ENCODE measurements at regions not wholly inside any gene's neighbourhood (a gene's known extent, or its start where the extent isn't known, plus 50 kb on each side); places are given as distances from the start of the nearest gene placed in this dataset.
A peak's percentile ranks its signal among the peaks of the same experiment; 100 is the strongest.
"Not testable (repeated sequence)": the region's sequence is repeated elsewhere in the genome, so short reads cannot be mapped to it uniquely, and the experiment has no call there.

DNA sequence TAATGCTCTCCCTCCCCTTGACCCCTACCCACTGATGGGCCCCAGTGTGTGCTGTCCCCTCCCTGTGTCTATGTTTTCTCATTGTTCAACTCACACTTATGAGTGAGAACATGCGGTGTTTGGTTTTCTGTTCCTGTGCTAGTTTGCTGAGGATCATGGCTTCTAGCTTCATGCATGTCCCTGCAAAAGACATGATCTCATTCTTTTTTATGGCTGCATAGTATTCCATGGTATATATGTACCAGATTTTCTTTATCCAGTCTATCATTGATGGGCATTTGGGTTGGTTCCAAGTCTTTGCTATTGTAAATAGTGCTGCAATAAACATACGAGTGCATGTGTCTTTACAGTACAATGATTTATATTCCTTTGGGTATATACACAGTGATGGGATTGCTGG lies 67.9 kb upstream of the ST8SIA6 start:
- not testable (repeated sequence) for DNase-seq (ENCODE audit: low read depth in 6 of 9, low spot score in 9 of 9); H3K9me3 ChIP-seq (ENCODE audit: control insufficient read depth in 2 of 2, insufficient read depth in 1 of 2, low read length in 1 of 2); H3K4me1 ChIP-seq (ENCODE audit: control insufficient read depth in 2 of 2, insufficient read depth in 2 of 2, low read length in 2 of 2); H3K27ac ChIP-seq (ENCODE audit: low read depth in 1 of 2, low read length in 1 of 2); H3K27me3 ChIP-seq (ENCODE audit: control insufficient read depth in 2 of 2, insufficient read depth in 1 of 2, low read length in 1 of 2); H3K4me3 ChIP-seq (ENCODE audit: low read length in 2 of 2); H3K36me3 ChIP-seq (ENCODE audit: control insufficient read depth in 2 of 2, insufficient read depth in 2 of 2, low read length in 1 of 2)
- 96% methylated on average over 2 of the region's 2 CpGs for WGBS

DNA sequence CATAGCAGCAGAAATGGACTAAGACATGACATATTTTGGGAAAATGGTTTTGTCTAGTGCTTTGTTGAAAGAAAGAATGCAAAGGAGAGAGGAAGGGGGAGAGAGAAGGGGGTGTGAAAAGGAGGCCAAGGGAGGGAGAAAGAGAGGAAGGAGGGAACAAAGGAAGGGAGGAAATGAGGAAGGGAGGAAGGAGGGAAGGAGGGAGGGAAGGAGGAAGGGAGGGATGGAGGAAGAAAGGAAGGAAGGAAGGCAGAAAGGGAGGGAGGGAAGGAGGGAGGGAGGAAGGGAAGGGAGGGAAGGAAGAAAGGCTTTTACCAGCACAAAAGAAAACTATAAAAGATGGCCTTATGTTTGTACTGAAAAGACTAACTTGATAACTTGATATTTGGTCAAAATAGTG lies 65.1 kb upstream of the ST8SIA6 start:
- no peaks in the 10 kb centered on the region for H3K36me3 ChIP-seq (ENCODE audit: control insufficient read depth in 2 of 2, insufficient read depth in 2 of 2, low read length in 1 of 2)
- no peaks in the 10 kb centered on the region for H3K9me3 ChIP-seq (ENCODE audit: control insufficient read depth in 2 of 2, insufficient read depth in 1 of 2, low read length in 1 of 2)
- H3K4me1 ChIP-seq (ENCODE audit: control insufficient read depth in 2 of 2, insufficient read depth in 2 of 2, low read length in 2 of 2), result no peaks in the 10 kb centered on the region
- H3K27me3 ChIP-seq (ENCODE audit: control insufficient read depth in 2 of 2, insufficient read depth in 1 of 2, low read length in 1 of 2), result no peaks in the 10 kb centered on the region
- no peak overlapping the region for H3K4me3 ChIP-seq (ENCODE audit: low read length in 2 of 2)
- DNase-seq (ENCODE audit: low read depth in 6 of 9, low spot score in 9 of 9), result no peak
- no peak overlapping the region for H3K27ac ChIP-seq (ENCODE audit: low read depth in 1 of 2, low read length in 1 of 2)

DNA sequence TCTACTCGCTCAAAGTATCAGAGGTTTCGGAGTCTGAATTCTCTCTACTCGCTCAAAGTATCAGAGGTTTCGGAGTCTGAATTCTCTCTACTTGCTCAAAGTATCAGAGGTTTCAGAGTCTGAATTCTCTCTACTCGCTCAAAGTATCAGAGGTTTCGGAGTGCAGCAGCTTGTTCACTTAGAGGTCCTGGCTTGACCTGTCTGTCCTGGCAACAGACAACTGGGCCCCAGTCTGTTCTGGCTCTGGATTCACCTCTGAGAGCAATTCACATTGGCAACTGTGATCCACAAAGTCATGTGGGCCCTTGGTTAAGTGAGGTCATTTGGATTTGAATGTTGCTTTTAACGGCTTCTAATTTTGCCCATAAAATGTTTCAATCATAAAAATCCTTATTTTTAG lies 63.9 kb upstream of the ST8SIA6 start:
- DNase-seq (ENCODE audit: low read depth in 6 of 9, low spot score in 9 of 9), result no peak
- no peaks in the 10 kb centered on the region for H3K36me3 ChIP-seq (ENCODE audit: control insufficient read depth in 2 of 2, insufficient read depth in 2 of 2, low read length in 1 of 2)
- no peaks in the 10 kb centered on the region for H3K4me1 ChIP-seq (ENCODE audit: control insufficient read depth in 2 of 2, insufficient read depth in 2 of 2, low read length in 2 of 2)
- H3K27ac ChIP-seq (ENCODE audit: low read depth in 1 of 2, low read length in 1 of 2), result no peak overlapping the region
- no peaks in the 10 kb centered on the region for H3K27me3 ChIP-seq (ENCODE audit: control insufficient read depth in 2 of 2, insufficient read depth in 1 of 2, low read length in 1 of 2)
- H3K4me3 ChIP-seq (ENCODE audit: low read length in 2 of 2), result no peak overlapping the region
- 98% methylated on average over 7 of the region's 7 CpGs for WGBS
- no peaks in the 10 kb centered on the region for H3K9me3 ChIP-seq (ENCODE audit: control insufficient read depth in 2 of 2, insufficient read depth in 1 of 2, low read length in 1 of 2)

DNA sequence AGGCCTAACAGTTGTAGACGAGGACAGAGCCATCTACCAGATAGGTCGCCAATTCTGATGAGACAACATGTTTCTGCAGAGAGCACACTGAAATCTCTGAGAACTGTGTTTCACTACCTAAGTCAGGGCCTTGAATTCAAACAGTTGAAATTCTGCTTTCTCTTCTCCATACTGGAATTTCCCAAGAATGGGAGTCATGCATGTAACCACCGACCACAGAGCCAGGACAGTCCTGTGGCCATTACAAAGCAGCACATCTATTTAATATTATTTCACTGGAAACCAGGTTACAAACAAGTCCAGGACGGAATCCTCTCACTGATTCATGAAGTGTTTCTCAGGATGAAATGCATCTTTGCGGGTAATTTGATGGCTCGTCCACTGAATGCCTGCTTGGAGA lies 62.0 kb upstream of the ST8SIA6 start:
- H3K27ac ChIP-seq (ENCODE audit: low read depth in 1 of 2, low read length in 1 of 2), result no peak overlapping the region
- no peaks in the 10 kb centered on the region for H3K36me3 ChIP-seq (ENCODE audit: control insufficient read depth in 2 of 2, insufficient read depth in 2 of 2, low read length in 1 of 2)
- 88% methylated on average over 6 of the region's 6 CpGs for WGBS
- no peak for DNase-seq (ENCODE audit: low read depth in 6 of 9, low spot score in 9 of 9)
- H3K4me3 ChIP-seq (ENCODE audit: low read length in 2 of 2), result no peak overlapping the region
- H3K27me3 ChIP-seq (ENCODE audit: control insufficient read depth in 2 of 2, insufficient read depth in 1 of 2, low read length in 1 of 2), result no peaks in the 10 kb centered on the region
- H3K9me3 ChIP-seq (ENCODE audit: control insufficient read depth in 2 of 2, insufficient read depth in 1 of 2, low read length in 1 of 2), result no peaks in the 10 kb centered on the region
- no peaks in the 10 kb centered on the region for H3K4me1 ChIP-seq (ENCODE audit: control insufficient read depth in 2 of 2, insufficient read depth in 2 of 2, low read length in 2 of 2)

DNA sequence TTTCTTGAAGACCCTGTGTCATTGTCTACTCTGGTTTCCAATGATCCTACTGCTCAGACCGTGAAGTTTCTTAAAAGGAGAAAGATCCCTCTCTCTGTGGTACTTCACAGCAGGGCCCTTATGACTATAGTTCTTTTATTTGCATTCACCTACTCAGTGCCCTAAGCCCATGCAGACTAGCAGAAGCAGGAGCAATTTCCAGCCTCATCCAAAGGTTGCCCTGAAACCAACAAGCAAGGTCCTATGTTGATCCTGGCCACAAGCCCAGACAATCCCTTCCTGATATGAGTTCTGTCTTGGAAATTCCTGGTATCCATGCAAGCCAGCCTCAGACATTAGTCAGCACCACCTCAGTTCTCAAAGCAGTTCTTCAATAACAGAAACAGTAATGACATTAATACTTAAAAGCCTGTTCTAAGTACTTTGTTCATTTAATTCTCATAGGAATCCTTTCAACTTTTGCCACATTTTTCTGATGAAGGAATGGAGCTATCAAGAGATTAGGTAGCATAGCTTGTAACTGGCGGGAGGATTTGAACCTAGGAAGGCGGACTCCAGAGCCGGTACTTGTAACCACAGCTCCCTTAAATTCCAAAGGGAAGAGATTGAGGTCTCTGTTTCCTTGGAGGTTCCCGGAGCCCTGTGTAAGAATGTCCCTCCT lies 58.1 kb upstream of the ST8SIA6 start:
- no peaks in the 10 kb centered on the region for H3K9me3 ChIP-seq (ENCODE audit: control insufficient read depth in 2 of 2, insufficient read depth in 1 of 2, low read length in 1 of 2)
- no peaks in the 10 kb centered on the region for H3K4me1 ChIP-seq (ENCODE audit: control insufficient read depth in 2 of 2, insufficient read depth in 2 of 2, low read length in 2 of 2)
- no peak overlapping the region for H3K27ac ChIP-seq (ENCODE audit: low read depth in 1 of 2, low read length in 1 of 2)
- 93% methylated on average over 5 of the region's 5 CpGs for WGBS
- H3K36me3 ChIP-seq (ENCODE audit: control insufficient read depth in 2 of 2, insufficient read depth in 2 of 2, low read length in 1 of 2), result no peaks in the 10 kb centered on the region
- H3K4me3 ChIP-seq (ENCODE audit: low read length in 2 of 2), result no peak overlapping the region
- no peaks in the 10 kb centered on the region for H3K27me3 ChIP-seq (ENCODE audit: control insufficient read depth in 2 of 2, insufficient read depth in 1 of 2, low read length in 1 of 2)
- no peak for DNase-seq (ENCODE audit: low read depth in 6 of 9, low spot score in 9 of 9)

DNA sequence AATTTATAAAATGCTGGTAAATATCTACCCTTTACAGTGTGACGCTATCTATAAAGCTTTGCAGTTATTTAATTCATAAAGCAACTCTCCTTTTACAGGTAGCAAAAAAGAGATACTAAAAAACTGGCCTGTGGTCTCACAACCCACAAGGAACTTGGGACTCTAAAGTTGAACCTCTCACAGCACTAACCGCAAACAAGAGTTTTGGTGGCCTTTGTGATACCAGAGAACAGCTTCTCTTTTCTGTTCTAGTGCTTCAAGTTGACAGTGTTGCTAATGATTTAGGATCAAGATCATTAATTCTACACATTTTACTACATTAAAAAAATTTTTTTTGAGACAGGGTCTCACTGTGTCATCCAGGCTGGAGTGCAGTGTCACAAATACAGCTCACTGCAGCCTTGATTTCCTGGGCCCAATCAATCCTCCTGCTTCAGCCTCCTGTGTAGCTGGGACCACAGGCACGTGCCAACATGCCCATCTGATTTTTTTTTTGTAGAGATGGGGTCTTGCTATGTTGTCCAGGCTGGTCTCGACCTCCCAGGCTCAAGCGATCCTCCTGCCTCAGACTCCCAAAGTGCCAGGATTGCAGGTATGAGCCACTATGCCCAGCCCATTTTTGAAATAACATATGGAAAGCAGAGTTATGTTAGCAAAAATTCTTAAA lies 56.0 kb upstream of the ST8SIA6 start:
- Histone ChIP-seq H3K4me1 (ENCODE audit: control insufficient read depth in 2 of 2, insufficient read depth in 2 of 2, low read length in 2 of 2) (no peaks in the 10 kb centered on the region), H3K4me3 (ENCODE audit: low read length in 2 of 2) (no peak overlapping the region), H3K9me3 (ENCODE audit: control insufficient read depth in 2 of 2, insufficient read depth in 1 of 2, low read length in 1 of 2) (no peaks in the 10 kb centered on the region), H3K36me3 (ENCODE audit: control insufficient read depth in 2 of 2, insufficient read depth in 2 of 2, low read length in 1 of 2) (no peaks in the 10 kb centered on the region), H3K27ac (ENCODE audit: low read depth in 1 of 2, low read length in 1 of 2) (no peak overlapping the region), H3K27me3 (ENCODE audit: control insufficient read depth in 2 of 2, insufficient read depth in 1 of 2, low read length in 1 of 2) (no peaks in the 10 kb centered on the region)
- WGBS, result 53% methylated on average over 5 of the region's 5 CpGs
- DNase-seq (ENCODE audit: low read depth in 6 of 9, low spot score in 9 of 9), result peak in 1 of 9 donors; percentile 10

DNA sequence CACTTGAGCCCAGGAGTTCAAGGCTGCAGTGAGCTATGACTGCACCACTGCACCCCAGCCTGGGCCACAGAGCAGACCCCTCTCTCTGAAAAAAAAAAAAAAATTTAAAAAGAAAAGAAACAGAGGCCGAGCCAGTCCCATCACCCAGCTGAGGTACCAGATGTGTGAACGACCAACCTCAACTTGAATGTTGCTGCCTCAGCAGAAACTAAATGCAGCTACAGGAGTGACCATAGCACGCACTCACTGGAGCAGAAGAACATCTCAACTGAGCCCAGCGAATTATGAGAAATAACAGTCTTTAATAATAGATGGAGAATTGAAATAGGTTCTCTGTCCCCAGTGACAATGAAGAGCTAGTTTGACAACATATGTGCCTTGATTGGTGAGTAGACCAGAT lies 53.1 kb upstream of the ST8SIA6 start:
- no peak overlapping the region for H3K4me3 ChIP-seq (ENCODE audit: low read length in 2 of 2)
- H3K9me3 ChIP-seq (ENCODE audit: control insufficient read depth in 2 of 2, insufficient read depth in 1 of 2, low read length in 1 of 2), result no peaks in the 10 kb centered on the region
- WGBS, result over 99% methylated on average over 4 of the region's 4 CpGs
- DNase-seq (ENCODE audit: low read depth in 6 of 9, low spot score in 9 of 9), result no peak
- no peak overlapping the region for H3K27ac ChIP-seq (ENCODE audit: low read depth in 1 of 2, low read length in 1 of 2)
- no peaks in the 10 kb centered on the region for H3K36me3 ChIP-seq (ENCODE audit: control insufficient read depth in 2 of 2, insufficient read depth in 2 of 2, low read length in 1 of 2)
- no peaks in the 10 kb centered on the region for H3K4me1 ChIP-seq (ENCODE audit: control insufficient read depth in 2 of 2, insufficient read depth in 2 of 2, low read length in 2 of 2)
- H3K27me3 ChIP-seq (ENCODE audit: control insufficient read depth in 2 of 2, insufficient read depth in 1 of 2, low read length in 1 of 2), result no peaks in the 10 kb centered on the region

DNA sequence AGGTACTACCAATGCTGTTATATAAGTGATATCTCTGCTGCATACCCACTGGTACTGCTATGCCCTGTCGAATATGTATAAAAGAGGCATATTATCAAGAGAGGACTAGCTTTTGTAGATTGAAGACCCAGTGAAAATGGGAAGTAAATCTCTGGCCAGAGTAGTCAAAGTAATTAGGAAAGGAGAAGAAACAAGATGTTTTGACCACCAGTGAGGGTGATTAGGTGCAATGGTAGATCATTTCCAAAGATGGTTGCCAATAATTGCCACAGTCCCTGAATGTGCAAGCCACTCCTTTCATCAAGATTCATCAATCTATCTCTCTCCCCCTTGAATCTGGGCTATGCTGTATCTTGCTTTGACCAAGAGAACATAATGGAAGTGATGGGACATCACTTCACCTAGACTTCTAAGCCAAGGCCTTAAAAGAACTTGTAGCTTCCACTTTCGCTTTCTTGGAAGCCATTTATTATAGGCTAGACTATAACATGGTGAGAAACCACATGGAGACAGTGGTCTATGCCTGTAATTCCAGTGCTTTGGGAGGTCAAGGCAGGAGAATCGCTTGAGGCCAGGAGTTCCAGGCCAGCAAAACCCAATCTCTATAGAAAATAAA lies 52.6 kb upstream of the ST8SIA6 start:
- Histone ChIP-seq H3K27me3 (ENCODE audit: control insufficient read depth in 2 of 2, insufficient read depth in 1 of 2, low read length in 1 of 2) (no peaks in the 10 kb centered on the region), H3K36me3 (ENCODE audit: control insufficient read depth in 2 of 2, insufficient read depth in 2 of 2, low read length in 1 of 2) (no peaks in the 10 kb centered on the region), H3K27ac (ENCODE audit: low read depth in 1 of 2, low read length in 1 of 2) (no peak overlapping the region), H3K9me3 (ENCODE audit: control insufficient read depth in 2 of 2, insufficient read depth in 1 of 2, low read length in 1 of 2) (no peaks in the 10 kb centered on the region), H3K4me1 (ENCODE audit: control insufficient read depth in 2 of 2, insufficient read depth in 2 of 2, low read length in 2 of 2) (no peaks in the 10 kb centered on the region), H3K4me3 (ENCODE audit: low read length in 2 of 2) (no peak overlapping the region)
- no peak for DNase-seq (ENCODE audit: low read depth in 6 of 9, low spot score in 9 of 9)
- WGBS, result 97% methylated on average over 3 of the region's 3 CpGs

DNA sequence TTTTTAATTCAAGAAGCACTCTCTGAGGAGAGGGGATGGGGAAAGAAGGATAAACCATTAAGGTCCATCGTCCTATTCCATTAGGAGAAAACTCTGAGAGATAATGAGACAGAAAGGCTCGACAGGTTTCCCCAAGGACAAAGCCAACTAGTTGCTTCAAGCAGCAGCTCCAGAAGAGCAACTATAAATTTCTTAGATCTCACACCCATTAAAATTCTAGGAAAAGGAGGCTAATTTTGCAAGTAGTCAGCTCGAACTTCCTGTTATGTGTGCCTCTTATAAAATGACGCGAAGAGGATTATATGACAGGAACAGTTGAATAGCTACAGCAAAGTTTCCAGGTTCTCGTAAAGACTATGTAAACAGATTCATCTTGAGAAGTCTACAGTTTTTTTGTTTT lies 52.0 kb upstream of the ST8SIA6 start:
- H3K27me3 ChIP-seq (ENCODE audit: control insufficient read depth in 2 of 2, insufficient read depth in 1 of 2, low read length in 1 of 2), result no peaks in the 10 kb centered on the region
- no peaks in the 10 kb centered on the region for H3K36me3 ChIP-seq (ENCODE audit: control insufficient read depth in 2 of 2, insufficient read depth in 2 of 2, low read length in 1 of 2)
- no peaks in the 10 kb centered on the region for H3K9me3 ChIP-seq (ENCODE audit: control insufficient read depth in 2 of 2, insufficient read depth in 1 of 2, low read length in 1 of 2)
- no peak overlapping the region for H3K4me3 ChIP-seq (ENCODE audit: low read length in 2 of 2)
- no peaks in the 10 kb centered on the region for H3K4me1 ChIP-seq (ENCODE audit: control insufficient read depth in 2 of 2, insufficient read depth in 2 of 2, low read length in 2 of 2)
- no peak for DNase-seq (ENCODE audit: low read depth in 6 of 9, low spot score in 9 of 9)
- H3K27ac ChIP-seq (ENCODE audit: low read depth in 1 of 2, low read length in 1 of 2), result no peak overlapping the region
- WGBS, result 71% methylated on average over 6 of the region's 6 CpGs

Data from thymus (tissue), 11 donors.